Keratinocyte (primary cell): ENCODE measurements at regions not wholly inside any gene's neighbourhood (a gene's known extent, or its start where the extent isn't known, plus 50 kb on each side); places are given as distances from the start of the nearest gene placed in this dataset.

Source experiments
- EZH2 ChIP-seq: IDR thresholded peaks from one replicate; pipeline ENCODE4 v1.6.1; 2012; ENCODE audit warnings: inconsistent platforms, mild to moderate bottlenecking, low read length, moderate library complexity
- TF ChIP-seq, protein P1 (sequence below), 3 experiments: IDR thresholded peaks in 1 of 3; conservative IDR thresholded peaks in 1 of 3; optimal IDR thresholded peaks in 1 of 3; 2 replicates in 2 of 3; 3 replicates in 1 of 3; pipeline versions ENCODE3 to v1.5.1; 2011; ENCODE audit warnings: low read length in 3 of 3, mild to moderate bottlenecking in 3 of 3, moderate library complexity in 2 of 3, control low read depth in 1 of 3, inconsistent platforms in 1 of 3; ENCODE audit not compliant: insufficient read depth in 2 of 3; ENCODE audit errors: extremely low read depth in 1 of 3

DNA sequence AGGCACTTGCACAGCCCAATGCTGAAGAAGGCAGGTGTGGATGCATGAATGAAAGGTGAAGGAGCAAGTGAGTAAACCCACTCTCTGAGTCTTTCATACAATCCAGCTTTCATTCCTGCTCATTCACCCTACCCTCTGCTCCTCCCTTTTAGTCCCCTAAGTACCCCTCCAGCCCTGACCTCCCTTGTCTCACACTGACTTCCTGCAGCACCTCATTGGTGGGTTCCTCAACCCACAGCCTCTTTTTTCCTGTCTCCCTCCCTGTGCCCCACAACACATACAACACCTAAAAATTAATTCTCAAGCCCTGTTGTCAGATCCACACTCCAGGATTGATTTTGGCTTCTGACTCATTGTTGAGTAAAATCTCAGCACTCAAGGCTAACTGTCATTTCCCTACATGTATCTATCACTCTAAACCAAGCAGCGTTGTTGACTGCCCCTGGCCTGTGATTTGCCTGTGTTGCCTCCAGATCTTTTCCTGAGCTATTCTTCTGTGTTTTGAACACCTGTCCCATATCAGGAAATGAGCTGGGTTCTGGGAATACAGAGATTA is 177.3 kb upstream of the SERP2 start:
- TF ChIP-seq, protein P1, sequence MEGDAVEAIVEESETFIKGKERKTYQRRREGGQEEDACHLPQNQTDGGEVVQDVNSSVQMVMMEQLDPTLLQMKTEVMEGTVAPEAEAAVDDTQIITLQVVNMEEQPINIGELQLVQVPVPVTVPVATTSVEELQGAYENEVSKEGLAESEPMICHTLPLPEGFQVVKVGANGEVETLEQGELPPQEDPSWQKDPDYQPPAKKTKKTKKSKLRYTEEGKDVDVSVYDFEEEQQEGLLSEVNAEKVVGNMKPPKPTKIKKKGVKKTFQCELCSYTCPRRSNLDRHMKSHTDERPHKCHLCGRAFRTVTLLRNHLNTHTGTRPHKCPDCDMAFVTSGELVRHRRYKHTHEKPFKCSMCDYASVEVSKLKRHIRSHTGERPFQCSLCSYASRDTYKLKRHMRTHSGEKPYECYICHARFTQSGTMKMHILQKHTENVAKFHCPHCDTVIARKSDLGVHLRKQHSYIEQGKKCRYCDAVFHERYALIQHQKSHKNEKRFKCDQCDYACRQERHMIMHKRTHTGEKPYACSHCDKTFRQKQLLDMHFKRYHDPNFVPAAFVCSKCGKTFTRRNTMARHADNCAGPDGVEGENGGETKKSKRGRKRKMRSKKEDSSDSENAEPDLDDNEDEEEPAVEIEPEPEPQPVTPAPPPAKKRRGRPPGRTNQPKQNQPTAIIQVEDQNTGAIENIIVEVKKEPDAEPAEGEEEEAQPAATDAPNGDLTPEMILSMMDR (optimal IDR thresholded peaks at IDR 0.05 in 1 of 3, IDR thresholded peaks at IDR 0.05 in 1 of 3, conservative IDR thresholded peaks at IDR 0.05 in 1 of 3; ENCODE audit: extremely low read depth in 1 of 3, insufficient read depth in 2 of 3, low read length in 3 of 3), result no peak
- no peak for TF ChIP-seq EZH2
